NCI-H1417 (cell line): ENCODE measurements at regions not wholly inside any gene's neighbourhood (a gene's known extent, or its start where the extent isn't known, plus 50 kb on each side); places are given as distances from the start of the nearest gene placed in this dataset.

Source experiments
- DNase-seq, 3 experiments: peaks; one replicate each; lab custom pipeline; 2025; lab: John Stamatoyannopoulos, UW

- no peak for DNase-seq
Observed at GRCh38 chr5:53219174-53219573, 109.6 kb upstream of the MOCS2 start.

GRCh38 chr5:53219610-53220009, 110.1 kb upstream of the MOCS2 start:
- no peak for DNase-seq

GRCh38 chr5:53233645-53234405, 124.3 kb upstream of the MOCS2 start:
- DNase-seq = no peak

- DNase-seq = no peak
Observed at GRCh38 chr5:53236683-53237082, 127.1 kb upstream of the MOCS2 start.

DNA sequence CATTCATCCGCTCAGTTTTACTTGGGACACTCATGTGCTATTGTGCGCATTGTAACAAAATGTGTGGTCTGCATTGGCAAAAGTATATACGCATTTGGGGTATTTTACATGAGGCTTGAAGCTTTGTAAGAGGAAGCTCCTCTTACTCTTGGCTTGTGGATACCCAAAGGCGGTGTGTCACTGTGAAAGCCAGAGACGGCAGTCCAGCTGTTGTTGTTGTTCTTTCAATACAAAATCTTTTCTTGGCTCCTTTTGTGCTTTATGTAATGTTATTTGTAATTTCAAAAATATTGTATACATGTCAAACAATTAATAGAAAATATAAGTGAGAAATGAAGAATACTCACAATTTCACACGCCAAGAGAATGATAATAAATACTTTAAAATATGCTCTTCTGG, 128.3 kb upstream of the MOCS2 start:
- DNase-seq = no peak

DNA sequence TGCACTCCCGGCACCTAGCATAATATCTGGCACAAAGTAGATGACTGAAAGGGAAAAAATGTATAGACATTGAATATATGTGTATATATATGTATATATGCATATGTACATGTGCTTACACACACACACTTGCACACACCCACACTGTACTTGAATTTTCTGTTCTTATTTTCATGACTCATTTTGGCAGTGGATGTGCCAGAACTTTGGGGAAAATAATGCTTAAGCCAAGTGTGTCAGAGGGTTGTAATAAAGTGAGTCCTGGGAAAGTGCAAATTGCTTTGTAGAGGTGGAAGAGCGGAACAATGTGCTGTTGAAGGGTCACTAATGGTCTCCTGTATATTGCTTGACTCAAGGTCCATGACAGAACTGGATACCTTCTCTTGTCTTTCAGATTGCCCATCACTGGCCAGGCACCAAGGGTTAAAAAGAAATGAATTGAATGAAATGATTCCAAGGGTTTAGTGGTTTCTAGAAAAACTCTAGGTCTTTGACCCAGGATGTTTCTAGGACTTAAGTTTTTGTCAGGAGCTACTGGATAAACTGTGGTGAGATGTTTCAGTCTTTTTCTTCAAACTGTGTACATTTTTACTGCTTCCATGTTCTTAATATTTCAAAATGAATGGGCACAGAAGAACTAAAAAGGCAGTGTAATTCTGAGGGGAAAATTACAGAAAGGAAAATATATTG, 129.9 kb upstream of the MOCS2 start:
- DNase-seq = no peak

DNA sequence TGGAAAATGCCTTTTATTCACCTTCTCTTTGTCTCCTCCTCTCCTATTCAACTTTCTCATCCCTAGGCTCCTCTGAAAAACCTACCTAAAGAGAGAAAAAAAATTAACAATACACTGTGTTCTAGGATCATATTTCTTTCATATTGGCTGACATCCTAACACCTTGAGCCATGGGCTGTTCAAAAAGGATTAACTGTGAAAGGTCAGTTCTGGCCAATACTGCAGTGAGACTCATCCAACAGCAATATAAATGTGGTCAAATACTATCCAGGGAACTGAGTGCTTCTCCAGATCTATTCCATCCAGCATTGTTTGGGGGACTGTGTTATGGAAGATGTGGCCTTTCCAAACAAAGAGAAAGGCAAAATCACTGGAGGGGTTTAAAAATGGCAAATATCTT, 131.1 kb upstream of the MOCS2 start:
- DNase-seq = no peak

GRCh38 chr5:53241572-53241971, 132.0 kb upstream of the MOCS2 start:
- no peak for DNase-seq

DNA sequence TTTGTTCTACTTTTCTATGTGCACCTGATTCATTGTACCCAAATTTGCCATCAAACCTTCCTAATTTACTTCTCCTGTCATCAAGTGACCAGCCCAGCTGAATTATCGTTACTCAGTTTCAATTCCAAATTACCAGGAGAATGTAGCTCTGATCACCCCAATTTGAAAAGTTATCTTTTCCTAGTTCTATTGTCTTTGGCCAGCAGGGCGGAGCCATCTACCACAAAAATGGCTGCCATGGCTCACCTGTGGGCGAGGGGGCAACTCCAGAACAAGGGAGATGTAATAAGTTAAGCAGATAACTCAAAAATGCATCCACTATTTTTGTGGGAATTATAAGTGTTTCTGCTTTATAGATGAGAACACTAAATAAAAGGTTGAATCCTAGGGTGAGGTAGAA, 133.8 kb upstream of the MOCS2 start:
- DNase-seq = no peak

GRCh38 chr5:53246042-53246836, 136.7 kb upstream of the MOCS2 start:
- DNase-seq = peak in 1 of 3 experiments; percentile 8

GRCh38 chr5:53249529-53250200, 140.1 kb upstream of the MOCS2 start:
- DNase-seq = no peak

DNA sequence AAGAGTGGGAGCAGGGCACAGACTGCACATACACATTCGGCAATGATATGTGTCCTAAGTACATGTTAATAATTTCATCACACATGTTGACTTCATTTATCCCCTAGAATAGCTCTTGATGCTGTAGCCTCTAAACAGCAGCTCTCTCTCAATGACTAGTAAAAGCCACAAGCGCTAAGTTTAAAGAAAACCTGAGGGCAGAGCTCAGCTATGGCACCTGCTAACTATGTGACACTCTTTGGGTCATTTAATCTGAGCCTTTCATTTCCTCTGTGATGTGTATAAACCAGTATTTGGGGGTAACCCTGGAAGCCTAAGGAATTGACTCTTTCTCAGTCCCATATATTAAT, 140.6 kb upstream of the MOCS2 start:
- DNase-seq = no peak

- no peak for DNase-seq
Observed at GRCh38 chr5:53253421-53253871, 143.9 kb upstream of the MOCS2 start.

- no peak for DNase-seq
Observed at GRCh38 chr5:53256746-53257145, 147.2 kb upstream of the MOCS2 start.

DNA sequence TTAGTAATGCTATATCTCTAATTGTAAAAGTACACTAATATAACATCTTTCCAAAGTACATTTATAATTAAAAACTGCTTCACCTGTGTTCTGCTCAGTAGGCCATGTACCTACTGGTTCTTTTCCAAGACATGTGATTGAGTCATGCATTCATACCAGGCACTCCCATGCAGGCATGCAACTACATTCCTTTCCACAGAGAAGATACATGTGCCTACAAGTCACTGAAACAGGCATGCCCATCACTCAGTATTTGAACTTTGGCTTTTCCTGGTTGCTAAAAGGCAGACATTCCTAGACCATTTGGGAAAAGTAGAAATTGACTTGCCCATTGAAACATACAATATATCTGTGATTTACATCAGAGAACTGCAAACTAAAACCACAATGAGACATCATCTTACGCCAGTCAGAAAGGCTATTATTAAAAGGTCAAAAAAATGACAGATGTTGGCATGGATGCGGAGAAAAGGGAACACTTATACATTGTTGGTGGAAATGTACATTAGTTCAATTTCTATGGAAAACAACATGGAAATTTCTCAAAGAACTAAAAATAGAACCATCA, 148.3 kb upstream of the MOCS2 start:
- no peak for DNase-seq

- DNase-seq = no peak
Observed at GRCh38 chr5:53259176-53259575, 149.6 kb upstream of the MOCS2 start.

DNA sequence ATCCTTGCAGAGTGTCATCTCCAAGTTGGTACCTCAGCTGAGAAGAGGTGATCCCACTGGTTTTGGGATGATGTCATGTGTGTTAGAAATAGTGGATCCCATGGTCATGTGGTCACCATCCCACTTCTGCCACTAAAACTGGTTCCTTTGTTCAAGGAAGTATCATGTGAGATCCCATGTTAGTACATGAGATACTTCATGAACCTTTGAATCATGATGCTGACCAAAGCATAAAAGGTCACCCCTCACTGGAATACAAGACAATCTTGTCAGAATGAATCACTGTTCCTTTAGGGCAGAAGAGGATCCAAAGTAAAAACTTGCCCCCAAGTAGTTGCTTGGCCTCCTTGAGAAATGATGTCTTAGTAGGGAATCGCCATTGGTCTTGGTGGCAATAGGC, 150.9 kb upstream of the MOCS2 start:
- no peak for DNase-seq

GRCh38 chr5:53261245-53261644, 151.7 kb upstream of the MOCS2 start:
- no peak for DNase-seq

GRCh38 chr5:53262348-53262970, 152.9 kb upstream of the MOCS2 start:
- DNase-seq = peak in 1 of 3 experiments; percentile 4

- no peak for DNase-seq
Observed at GRCh38 chr5:53263151-53263550, 153.6 kb upstream of the MOCS2 start.

GRCh38 chr5:53265043-53265442, 155.5 kb upstream of the MOCS2 start:
- no peak for DNase-seq
